Breast epithelium (tissue), 3 donors: ENCODE measurements at regions not wholly inside any gene's neighbourhood (a gene's known extent, or its start where the extent isn't known, plus 50 kb on each side); places are given as distances from the start of the nearest gene placed in this dataset.

Experiments used
- POLR2A ChIP-seq: fragments of 450-650 bp; IDR thresholded peaks from one replicate; pipeline ENCODE4 v1.6.1; 2016; ENCODE audit warnings: antibody characterized with exemption, mild to moderate bottlenecking, moderate library complexity
- POLR2AphosphoS5 ChIP-seq, 3 donors: sonication (generic); formaldehyde crosslinking; IDR thresholded peaks; one replicate each; pipeline ENCODE4 v1.6.1; 2017; ENCODE audit warnings: antibody characterized with exemption in 3 of 3
- TF ChIP-seq, protein P1 (sequence below), 3 donors: fragments of 450-650 bp; IDR thresholded peaks; one replicate each; pipeline ENCODE4 v1.5.1; 2016 to 2017; ENCODE audit warnings: antibody characterized with exemption in 3 of 3, mild to moderate bottlenecking in 3 of 3, moderate library complexity in 3 of 3

DNA sequence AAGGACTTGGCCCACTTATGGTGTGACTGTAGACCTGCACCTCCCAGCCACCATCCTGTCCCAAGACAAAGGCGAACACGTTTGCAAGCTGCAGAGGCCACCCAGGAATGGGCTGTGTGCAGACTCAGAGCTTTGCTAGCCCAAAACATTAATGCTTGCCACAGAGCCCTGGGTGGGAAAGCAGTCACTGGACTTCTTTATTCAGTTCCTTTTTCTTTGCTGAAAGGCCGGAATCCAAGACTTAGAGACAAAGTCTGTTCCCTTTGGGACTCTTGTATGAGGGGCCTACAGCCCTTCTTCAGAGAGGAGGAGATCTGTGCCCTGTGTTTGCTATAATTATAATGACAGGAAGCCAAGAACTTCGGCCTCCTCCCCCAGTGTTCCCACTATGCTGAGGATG is 167.8 kb downstream of the DLEU7 start:
- no peak for TF ChIP-seq POLR2A
- TF ChIP-seq, protein P1, sequence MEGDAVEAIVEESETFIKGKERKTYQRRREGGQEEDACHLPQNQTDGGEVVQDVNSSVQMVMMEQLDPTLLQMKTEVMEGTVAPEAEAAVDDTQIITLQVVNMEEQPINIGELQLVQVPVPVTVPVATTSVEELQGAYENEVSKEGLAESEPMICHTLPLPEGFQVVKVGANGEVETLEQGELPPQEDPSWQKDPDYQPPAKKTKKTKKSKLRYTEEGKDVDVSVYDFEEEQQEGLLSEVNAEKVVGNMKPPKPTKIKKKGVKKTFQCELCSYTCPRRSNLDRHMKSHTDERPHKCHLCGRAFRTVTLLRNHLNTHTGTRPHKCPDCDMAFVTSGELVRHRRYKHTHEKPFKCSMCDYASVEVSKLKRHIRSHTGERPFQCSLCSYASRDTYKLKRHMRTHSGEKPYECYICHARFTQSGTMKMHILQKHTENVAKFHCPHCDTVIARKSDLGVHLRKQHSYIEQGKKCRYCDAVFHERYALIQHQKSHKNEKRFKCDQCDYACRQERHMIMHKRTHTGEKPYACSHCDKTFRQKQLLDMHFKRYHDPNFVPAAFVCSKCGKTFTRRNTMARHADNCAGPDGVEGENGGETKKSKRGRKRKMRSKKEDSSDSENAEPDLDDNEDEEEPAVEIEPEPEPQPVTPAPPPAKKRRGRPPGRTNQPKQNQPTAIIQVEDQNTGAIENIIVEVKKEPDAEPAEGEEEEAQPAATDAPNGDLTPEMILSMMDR (IDR thresholded peaks at IDR 0.05): no peak
- TF ChIP-seq POLR2AphosphoS5 (IDR thresholded peaks at IDR 0.05): no peak
